ENCODE measurements at regions not wholly inside any gene's neighbourhood (a gene's known extent, or its start where the extent isn't known, plus 50 kb on each side); places are given as distances from the start of the nearest gene placed in this dataset.
"Not testable (repeated sequence)": the region's sequence is repeated elsewhere in the genome, so short reads cannot be mapped to it uniquely, and the experiment has no call there.

DNA sequence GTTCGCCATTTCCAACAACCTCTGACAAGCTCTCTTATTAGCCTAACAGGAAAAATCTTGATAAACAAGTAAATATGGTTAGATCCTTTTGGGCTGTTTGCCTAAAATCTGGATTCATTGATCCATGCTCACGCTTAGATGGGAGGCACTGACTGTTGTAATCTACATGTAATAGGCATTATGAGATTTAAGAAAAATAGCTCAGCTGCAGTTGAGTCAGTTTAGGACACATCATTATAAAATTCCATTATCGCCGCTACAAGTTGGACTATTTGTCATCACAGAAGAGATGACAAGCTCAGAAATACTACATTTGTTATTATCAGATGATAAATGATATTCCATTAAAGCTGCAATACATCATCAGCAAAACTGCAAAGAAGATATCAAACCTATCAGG lies 524.0 kb downstream of the TOX3 start:
- no peak for DNase-seq

DNA sequence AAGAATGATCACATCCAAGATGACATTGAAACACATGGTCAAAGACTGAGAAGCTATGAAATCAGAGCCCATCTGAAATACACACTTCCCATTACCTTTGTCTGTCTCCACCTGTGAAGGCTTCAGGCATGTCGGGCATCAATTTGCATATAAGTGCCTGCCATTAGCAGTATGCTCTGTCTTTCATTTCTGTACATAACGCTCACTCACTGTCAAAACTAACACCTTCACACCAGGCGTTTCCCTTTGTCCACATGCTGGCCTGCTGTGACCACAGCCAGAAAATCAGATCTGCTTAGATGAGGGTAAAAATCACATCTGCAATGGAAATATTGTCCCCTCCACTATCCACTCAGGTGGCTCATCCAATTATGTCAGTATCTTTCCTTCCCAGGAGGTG lies 524.8 kb downstream of the TOX3 start:
- DNase-seq = no peak

DNA sequence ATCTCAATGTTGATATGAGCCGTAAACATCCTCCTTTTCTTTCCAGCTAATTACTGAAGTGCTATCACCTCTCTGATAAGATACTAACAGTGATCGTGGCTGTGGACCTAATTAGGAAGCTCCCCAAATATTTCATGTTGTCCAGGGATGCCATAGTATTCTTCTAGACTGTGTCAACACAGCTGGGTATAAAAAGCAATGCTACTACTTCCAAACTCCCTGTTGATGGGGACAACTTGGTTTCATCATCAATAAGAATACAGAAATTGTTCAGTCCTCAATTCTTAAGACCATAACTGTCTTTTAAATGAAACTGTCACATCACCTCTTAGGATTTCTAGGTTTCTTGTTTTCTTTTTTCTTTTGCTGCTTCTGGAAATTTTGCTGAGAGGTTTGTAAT lies 530.6 kb downstream of the TOX3 start:
- no peak for DNase-seq

DNA sequence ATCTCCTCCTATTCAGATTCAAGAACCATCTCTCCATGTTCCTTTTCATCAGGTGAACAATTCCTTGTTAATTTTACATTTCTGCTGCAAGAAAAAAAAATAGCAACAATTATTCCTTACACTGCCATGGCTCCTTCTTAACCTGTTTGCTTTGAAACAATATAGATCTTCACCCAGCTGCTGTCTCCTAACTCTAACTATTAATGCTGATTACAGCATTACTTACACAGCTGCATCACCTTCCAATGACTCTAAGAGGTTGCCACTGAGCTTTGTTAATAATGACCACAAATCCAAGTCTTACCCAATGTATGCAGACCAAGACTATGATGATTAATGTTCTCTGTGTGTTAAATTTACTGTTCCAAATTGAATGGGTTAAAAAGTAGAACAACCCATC lies 541.4 kb downstream of the TOX3 start:
- DNase-seq = no peak

DNA sequence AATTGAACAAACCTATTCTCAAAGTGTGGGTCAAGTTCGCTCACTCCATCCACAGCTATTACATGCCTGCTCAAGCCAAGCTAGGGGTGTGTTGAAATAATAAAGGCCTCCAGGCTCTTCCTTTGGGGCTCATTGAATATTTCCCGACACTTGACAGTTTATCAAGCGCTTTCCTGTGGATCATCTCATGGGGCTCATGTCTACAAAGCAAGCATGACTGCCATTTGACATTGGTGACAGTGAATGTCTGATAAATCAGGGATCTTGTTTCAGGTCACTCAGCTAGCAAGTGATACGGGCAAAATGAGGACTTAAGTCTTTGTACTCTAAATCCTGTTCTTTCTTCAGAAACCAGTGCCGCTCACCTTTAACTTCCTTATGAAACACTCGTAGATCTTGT lies 542.6 kb downstream of the TOX3 start:
- no peak for DNase-seq

DNA sequence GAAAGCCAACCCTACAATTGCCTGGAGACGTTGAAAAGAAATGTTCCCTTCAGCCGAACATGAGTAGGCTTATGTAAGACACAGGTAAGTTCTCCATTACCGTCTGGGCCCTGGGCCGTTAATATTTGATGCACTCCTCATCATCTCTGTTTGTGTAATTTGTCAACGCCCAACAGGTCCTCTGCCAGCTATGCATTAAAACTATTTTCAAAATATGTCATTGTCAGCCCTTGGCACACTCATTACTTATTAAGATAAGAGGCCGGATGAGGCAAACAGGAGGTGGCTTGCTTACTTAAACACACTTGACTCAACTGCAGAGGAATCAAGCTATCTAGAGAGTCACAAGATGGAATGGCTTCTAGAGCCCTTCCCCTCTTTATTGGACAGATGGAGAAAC lies 544.9 kb downstream of the TOX3 start:
- DNase-seq = no peak

DNA sequence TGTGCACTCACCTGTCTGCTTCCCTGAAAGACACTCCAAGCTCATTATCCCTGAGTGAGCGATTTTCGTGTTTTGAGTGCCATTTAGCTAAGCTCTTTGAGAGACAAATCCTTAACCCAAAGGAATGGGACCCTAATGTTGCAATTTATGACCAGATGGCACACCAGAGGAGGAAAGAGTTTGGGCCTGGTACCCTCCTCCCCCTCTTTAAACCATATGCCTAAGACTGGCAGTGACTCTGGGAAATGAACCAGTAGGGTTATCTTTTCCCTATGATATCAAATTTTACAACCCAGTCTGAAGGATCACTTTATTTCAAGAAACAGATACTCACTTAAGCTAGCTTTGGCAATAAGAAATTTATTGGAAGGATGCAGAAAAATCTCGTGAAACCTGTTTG lies 550.4 kb downstream of the TOX3 start:
- no peak for DNase-seq

DNA sequence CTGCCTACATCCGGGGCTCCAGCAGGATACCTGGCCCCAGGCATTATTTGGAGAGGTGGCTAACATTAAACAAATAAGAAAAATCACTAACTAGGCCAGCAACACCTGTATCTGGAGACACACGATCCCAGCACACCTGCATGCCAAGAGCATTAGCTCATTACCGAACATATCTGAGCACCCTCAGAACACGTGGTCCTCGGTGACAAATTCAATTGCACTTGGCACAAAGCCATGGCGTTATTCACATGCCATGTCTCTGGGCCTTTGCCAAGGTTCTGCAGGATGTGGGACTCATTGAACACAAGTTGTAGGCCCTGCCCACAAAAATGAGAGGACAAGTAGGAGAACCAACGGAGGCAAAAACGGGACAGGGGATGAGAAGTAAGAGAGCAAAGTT lies 552.3 kb downstream of the TOX3 start:
- no peak for DNase-seq

DNA sequence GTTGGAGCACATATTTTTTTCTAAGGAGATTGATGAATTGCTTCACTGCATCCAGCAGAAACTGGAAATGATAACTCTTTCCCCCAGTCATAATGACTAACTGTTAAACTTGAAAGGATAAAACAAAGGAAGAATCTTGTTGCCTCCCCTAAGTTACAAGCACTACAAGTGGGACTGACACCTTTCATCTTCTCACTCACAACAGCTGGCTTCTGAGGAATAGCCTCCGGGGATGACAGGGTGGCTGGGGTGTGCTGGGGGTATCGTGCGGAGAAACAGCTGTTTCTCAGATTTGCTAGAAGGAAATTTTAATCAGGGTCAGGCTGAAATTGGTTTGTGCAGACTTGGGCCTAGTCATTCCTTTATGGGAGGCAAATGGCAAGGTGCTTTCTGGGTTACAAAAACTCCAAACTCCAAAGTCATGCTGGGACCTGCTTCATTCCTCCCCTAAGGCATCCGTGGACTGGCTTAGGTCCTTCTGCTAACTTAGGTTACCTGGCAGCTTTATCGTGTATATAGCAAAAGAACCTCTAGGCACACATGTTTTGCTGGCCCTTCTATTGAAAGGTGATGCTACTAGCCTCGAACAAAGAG lies 557.2 kb downstream of the TOX3 start:
- DNase-seq = no peak

DNA sequence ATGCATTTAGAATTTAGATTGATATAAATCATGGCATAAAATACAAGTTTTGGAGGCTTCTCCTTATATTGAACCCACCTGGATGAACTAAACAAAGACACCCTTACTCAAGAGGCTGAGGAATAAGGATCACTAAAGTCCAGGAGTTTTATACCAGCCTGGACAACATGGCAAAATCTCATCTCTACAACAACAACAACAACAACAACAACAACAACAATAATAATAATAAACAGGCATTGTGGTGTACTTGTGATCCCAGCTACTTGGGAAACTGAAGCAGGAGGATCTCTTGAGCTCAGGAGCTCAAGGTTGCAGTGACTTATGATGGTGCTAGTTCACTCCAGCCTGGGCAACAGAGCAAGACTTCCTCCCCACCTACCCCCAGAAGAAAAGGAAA lies 558.0 kb downstream of the TOX3 start:
- DNase-seq = no peak

DNA sequence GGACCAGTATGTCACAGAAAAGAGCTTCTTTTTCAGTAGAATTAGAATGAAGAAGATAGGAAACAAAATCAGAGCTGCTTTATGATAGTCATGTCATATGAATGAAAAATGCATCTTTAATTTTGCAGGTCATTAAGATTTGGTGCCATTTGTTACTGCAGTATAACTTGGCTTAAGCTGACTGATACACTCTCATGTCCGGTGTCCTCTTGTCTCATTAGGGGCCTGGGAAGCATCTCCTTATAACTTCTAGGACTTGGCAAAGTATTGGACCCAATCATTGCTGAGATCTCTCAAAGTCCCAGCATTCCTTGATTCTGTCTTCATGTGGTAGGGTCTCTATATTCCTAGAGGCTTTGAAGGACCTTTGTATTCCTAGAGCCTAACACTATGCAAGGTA lies 559.4 kb downstream of the TOX3 start:
- no peak for DNase-seq

DNA sequence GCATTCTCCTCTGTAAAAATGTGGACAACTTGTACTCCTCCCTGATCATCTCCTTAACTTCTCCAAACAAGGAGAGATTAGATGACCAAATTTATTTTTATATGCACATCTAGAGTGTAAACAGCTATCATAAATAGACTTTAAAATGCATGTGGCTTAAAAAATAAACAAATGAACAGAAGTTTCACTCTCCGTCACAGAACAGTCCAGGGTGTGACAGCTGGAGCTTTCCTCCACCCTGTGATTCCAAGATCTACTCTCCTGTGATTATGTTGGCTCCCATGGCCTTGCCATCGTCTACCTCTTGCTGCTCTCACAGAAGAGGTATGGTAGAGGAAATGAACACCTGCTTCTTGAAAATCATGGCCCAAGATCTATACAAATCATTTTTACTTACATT lies 560.2 kb downstream of the TOX3 start:
- DNase-seq = no peak

DNA sequence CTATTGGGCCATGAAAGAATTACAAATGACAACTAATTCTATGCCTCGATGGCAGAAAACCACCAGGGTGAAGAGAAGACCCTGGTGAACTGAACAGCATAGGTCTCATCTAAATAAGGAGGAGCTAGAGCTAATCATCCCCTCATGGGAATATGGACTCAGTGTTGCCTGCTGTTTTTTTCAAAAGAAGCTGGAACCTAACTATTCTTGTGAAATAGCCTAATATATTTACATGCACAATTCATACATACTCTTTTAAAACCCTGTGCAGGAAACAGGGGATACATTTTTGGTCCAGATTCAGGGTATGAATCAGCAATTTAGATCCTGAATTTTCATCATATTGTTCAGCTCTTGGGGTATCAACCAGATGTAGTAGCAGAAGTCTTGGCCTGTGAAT lies 560.6 kb downstream of the TOX3 start:
- DNase-seq = no peak

DNA sequence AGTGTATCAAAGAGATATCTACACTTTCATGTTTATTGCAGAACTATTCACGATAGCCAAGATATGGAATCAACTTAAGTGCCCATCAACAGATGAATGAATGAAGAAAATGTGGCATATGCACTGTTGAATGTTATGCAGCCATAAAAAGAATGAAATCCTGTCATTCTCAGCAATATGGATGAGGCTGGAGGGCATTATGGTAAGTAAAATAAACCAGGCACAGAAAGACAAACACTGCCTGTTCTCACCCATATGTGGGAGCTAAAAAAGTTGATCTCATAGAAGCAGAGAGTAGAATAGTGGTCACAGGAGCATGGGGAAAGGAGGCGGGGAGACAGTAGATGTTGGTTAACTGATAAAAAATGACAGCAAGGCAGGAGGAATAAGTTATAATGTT lies 561.8 kb downstream of the TOX3 start:
- DNase-seq = no peak

DNA sequence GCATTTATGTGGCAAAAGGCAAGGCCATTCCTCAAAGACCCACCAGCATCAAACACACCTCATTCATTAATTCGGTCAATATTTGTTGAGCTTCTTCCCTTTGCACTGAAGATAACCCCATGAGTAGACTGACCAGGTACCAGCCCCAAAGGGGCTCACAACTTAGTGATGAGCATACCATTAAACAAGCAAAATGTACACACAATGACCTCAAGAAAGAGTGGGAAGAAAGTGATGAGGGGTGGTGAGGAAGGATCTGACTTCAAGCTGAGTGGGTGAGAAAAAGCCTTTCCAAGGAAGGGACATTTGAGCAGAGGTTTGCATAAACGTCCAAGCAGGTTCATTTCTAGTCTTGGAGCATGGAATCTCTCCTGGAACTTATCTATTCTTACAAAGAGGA lies 562.5 kb downstream of the TOX3 start:
- no peak for DNase-seq

DNA sequence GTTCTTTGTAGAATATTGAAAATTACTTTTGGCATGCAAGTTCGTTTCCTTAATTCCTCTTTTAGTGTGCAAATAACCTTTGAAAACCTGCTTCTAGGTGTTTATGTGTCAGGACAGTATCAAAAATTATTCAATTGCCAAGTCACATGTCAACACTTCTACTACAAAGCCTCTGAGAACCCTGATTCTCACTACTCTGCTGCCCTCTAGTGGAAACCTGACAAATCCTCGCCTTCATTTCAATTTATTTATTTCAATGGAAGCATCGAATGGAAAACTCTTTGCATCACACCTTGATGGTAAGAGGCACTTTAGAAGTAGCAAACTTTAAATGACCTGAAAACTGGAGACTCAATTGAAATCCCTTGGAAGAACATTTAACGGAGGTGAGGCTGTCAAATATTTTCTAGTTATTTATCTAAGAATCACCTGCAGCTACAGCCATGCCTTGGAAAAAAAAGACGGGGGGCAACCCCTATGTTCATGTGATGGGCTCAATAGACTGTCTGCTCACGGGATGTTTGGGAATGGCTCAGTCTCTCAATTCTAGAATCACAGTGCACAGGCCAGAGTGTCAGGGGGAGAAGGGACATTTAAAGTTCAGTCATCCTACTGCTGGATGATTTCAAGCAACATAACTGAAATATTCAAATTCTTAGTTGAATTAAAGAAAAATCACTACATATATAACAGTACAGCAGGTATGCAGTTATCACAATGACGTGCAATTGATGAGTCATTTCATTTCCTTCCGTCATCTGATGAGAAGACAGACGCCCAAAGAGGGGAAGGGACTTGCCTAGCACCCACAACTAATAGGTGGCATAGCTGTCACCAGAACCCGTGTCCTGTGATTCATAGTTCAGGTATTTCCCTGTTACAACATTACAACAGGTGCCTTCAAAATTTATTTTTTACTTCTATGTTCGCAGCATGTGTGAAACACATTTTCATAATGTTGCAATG lies 563.9 kb downstream of the TOX3 start:
- no peak for DNase-seq

DNA sequence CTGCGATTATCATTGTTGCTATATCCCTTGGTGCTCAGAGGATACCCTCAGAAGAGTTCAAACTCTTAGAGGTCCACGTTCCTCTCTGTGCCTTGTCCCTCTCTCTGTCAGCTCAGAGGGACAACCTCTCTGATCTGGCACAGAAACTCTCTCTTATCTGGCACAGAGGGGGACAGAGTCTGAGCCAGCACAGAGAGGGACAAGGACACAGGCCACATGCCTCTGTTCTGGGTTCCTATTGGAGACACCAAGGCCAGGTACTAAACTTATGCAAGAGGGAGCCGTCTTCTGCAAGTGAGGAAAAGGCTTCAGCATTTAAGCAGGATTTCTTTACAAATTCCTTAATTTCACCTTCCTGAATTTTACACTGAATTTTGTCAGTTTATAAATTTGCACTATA lies 565.2 kb downstream of the TOX3 start:
- no peak for DNase-seq

DNA sequence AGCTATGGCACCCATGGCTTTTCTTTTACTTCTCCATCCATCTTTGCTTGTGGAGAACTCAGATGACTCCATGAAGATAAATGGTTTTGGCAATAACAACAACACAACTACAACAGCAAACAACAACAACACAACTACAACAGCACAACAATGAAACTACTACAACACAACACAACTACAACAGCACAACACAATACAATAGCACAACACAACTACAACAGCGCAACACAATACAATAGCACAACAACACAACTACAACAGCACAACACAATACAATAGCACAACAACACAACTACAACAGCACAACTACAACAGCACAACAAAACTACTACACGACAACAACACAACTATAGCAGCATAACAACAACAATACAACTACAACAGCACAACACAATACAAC lies 569.4 kb downstream of the TOX3 start:
- DNase-seq = not testable (repeated sequence)

DNA sequence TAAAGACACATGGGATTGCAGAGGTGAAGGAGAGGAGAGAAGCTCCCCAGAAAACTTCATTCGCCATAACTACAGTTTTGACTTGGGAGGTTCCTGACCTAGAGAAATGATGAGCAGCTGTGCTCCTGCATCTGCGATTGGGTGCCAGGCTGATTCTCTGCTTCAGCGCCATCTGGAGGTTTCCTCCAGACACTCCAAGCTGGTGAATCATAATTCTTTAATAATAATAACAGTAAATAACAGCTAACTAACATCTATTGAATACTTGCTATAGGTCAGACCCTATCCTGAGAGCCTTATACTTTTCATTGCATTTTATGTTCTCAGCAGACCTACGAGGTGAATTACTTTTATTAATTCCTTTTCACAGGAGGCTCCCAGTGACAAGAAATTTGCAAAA lies 575.8 kb downstream of the TOX3 start:
- no peak for DNase-seq

DNA sequence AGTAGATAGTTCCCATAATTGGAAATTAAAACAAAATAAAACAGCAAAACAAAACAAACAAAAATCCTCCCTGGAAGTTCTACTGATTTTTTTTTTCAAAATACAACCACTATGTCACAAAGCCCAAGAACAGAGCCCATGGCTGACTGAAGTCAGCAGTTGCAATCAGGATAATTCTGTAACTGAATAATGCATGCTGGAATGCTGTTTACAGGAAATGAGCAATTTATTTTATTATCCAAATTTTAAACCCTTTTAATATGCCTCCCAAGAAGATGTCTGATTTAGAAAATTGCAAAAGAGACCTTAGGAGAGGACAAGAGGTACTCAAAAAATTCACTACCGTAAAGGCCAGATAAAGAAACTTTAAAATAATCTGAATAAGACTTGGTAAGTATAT lies 578.2 kb downstream of the TOX3 start:
- DNase-seq = no peak

DNA sequence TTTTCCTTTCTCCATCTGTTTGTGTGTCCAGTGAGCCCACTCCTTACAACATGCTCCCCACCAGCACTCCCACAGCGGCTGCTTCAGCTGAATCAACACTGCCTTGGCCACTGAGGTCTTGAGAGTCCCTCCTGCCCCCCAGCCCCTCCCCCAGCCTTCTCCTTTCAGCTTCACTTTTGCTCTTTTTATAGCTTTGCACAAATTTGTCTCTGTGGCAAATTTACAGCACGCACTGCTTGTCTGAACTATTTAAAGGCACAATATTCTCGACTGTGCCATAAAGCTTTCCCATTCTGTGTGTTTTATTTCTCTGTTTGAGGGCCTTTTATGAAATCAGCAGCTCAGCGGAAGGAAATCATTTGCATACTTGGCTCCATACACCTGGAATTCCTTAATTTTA lies 579.3 kb downstream of the TOX3 start:
- no peak for DNase-seq

DNA sequence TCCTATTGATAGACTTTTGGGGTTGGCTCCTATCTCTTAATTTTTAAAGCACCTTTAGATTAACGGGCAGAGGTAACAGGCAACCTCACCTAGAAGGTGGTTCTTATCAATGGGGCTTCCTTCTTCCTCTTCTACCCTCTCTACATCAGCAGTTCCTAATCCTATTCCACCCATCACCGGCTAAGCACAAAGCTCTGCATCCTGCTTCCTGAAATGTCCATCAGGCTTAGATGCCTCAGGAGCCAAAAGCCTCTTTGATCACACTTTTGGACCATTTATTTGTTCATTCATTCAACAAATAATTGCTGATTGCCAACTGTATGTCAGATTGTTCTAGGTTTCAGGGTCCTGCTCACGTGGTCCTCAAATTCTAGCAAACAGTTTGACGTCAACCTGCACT lies 586.0 kb downstream of the TOX3 start:
- DNase-seq = no peak

DNA sequence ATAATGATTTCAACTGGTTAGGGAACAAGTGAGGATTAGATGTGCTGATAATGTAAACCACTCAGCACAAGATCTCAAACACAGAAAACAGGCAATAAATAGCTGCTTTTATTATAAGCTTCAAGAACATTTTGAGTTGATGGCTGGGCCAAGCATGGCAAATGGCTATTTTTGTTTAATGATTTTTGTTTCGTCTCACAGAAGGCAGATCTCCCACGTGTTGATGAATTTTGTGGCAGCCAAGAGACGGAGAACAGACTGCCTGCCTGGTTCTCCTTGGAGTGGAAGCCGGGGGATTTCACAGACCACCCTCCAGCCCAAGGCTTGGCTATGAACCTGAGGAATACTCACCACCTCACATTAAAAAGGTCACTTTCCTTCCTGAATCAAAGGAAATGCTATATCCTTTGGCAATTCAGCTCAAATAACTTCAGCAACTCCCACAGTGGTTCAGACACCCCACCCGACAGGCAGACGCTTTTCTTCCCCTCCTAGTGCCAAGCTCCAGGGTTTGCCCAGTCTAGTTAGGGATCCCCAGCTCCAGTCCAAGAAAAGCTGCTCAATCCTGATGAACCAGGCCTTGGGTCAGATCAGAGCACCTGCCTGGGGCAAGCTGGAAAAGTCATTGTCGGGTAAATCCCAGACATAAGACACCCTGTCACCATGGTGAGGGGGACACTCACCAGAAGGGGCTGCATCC lies 593.5 kb downstream of the TOX3 start:
- DNase-seq = no peak

DNA sequence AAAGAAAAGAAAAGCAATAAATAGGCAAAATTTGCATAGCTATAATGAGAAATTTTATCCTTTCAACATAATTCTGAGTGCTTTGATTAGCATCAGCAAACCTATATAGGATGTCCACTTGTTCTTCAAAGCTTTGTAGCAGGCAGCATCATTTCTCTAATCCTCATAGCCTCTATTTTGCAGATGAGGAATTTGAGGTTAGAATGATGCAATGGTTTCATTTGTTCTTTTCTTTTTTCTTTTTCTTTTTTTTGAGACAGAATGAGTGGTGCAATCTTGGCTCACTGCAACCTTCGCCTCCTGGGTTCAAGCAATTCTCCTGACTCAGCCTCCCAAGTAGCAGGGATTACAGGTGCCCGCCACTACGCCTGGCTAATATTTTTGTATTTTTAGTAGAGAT lies 594.4 kb downstream of the TOX3 start:
- DNase-seq = no peak
